Mammary epithelial cell (primary cell): ENCODE measurements at regions not wholly inside any gene's neighbourhood (a gene's known extent, or its start where the extent isn't known, plus 50 kb on each side); places are given as distances from the start of the nearest gene placed in this dataset.

ENCODE experiments used
- CTCF ChIP-seq, 2 donors: IDR thresholded peaks in 1 of 2; conservative IDR thresholded peaks in 1 of 2; 2 replicates each; pipeline ENCODE4 v1.5.1; 2011 to 2012; ENCODE audit warnings: inconsistent platforms in 2 of 2, low read length in 2 of 2, mild to moderate bottlenecking in 2 of 2, control low read depth in 1 of 2, low read depth in 1 of 2; ENCODE audit not compliant: insufficient read depth in 1 of 2; ENCODE audit errors: extremely low read depth in 1 of 2
- EZH2 ChIP-seq: IDR thresholded peaks from 2 replicates; pipeline ENCODE4 v1.6.1; 2012; ENCODE audit warnings: low read length, inconsistent platforms, borderline replicate concordance

- TF ChIP-seq CTCF (conservative IDR thresholded peaks at IDR 0.05 in 1 of 2, IDR thresholded peaks at IDR 0.05 in 1 of 2; ENCODE audit: extremely low read depth in 1 of 2, insufficient read depth in 1 of 2, low read depth in 1 of 2, low read length in 2 of 2): no peak
- TF ChIP-seq EZH2: no peak
Observed at GRCh38 chr5:126103868-126104267, 319.3 kb upstream of the GRAMD2B start.
